Hematopoietic multipotent progenitor cell (in vitro differentiated cells): ENCODE measurements at regions not wholly inside any gene's neighbourhood (a gene's known extent, or its start where the extent isn't known, plus 50 kb on each side); places are given as distances from the start of the nearest gene placed in this dataset.
"Not testable (repeated sequence)": the region's sequence is repeated elsewhere in the genome, so short reads cannot be mapped to it uniquely, and the experiment has no call there.

ENCODE experiments used
- DNase-seq, 3 donors: peaks; one replicate each; pipeline ENCODE4 v3.0.0-alpha.2; 2011 to 2015; ENCODE audit warnings: low read depth in 2 of 3, low spot score in 2 of 3

DNA sequence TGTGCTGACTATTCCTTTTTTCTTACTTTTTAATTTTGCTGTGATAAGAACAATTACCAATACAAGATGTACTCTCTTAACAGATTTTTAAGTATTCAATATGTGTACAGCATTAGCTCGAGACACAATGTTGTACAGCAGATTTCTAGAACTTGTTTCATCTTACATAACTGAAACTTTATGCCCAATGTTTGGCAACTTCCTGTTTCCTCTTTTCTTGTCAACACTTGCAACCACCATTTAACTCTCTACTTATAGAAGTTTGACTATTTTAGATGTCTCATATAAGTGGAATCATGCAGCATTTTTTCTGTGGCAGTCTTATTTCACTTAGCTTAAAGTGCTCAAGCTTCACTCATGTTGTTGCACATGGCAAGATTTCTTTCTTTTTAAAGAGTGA lies 1426.8 kb downstream of the SLITRK5 start:
- no peak for DNase-seq

DNA sequence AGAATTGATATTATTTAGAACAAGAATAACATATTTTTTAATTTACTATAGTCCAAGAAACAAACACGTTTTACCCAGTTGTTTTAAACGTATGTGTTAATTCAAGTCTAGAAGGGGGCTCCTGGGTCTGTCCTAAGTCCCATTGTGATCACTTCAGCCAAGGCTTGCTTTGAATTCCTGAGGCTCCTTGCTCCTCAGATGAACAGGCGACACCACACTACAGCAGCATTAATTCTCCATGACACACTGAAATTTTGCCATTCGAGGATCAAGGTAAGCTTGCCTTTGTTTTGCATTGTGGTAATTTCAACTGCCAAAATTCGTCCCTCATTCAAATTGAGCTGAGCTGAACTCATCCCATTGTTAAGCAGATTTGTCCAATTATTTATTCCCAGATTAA lies 1442.6 kb downstream of the SLITRK5 start:
- DNase-seq, result no peak

DNA sequence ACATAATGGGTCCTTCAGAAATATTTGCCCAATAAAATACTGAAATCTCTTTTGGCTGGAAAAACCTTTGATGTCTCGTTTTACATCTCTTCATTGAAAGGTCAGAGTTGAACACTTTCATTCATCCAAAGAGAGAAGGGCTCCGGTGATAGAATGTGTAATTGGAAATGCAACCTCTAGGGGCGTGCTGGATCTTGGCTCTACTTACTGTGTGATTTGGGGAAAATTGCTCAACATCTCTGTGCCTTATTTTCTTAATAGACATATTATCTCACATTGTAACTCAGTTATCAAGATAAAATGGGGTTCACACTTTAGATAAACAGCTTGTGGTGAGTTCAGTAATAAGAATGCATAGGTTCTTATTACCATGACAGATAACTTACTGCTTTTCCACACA lies 1444.1 kb downstream of the SLITRK5 start:
- DNase-seq, result no peak

DNA sequence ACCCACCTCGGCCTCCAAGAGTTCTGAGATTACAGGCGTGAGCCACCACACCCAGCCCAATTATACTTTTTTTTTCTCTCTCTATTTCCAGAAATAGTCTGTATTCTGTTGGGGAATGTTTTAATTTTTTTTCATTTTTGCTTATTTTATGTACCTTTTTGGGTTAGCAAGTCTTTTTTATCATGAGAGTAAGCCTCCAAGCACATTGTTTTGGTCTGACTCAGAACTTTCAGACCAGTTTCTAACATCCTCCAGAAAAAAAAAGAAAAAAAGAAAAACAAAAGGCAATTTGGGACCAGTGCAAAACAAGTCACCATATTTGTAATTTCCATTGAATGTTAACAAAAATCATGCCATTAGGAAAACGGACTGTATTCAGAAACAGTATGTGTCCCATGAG lies 1465.5 kb downstream of the SLITRK5 start:
- DNase-seq, result no peak

DNA sequence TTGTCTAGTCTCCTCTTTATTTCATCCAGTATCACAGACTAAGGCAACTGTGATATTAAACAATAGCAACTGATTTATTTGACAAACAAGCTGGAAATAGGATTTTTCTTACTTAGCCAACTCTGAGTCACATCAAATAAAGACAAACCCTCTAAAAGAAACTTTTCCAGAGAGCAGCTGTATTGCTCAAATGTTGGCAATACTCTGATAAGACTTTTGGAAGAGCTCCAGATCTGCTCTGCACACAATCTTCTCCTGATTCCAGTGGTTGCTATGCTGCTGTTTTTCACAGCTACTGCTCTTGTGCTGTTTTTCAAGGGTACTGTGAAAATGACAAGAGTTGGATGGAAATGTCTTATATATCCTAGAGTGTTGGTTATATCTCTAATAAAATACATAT lies 1479.2 kb downstream of the SLITRK5 start:
- DNase-seq, result no peak

DNA sequence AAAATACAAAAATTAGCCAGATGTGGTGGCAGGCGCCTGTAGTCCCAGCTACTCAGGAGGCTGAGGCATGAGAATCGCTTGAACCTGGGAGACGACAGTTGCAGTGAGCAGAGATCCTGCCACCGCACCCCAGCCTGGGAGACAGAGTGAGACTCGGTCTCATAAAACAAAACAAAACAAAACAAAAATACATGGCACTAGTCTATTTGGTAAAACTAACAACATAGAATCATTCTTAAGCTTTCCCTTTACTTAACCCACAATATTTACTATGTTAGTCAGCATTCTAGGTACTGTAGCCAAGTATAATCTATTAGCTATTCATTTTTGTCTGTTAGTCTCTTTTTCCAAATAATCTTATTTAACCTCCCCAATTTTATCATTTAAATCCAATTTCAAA lies 1482.8 kb downstream of the SLITRK5 start:
- no peak for DNase-seq

- no peak for DNase-seq
Observed at GRCh38 chr13:89163096-89163495, 1491.9 kb downstream of the SLITRK5 start.

GRCh38 chr13:89165685-89166084 lies 1494.5 kb downstream of the SLITRK5 start:
- no peak for DNase-seq

DNA sequence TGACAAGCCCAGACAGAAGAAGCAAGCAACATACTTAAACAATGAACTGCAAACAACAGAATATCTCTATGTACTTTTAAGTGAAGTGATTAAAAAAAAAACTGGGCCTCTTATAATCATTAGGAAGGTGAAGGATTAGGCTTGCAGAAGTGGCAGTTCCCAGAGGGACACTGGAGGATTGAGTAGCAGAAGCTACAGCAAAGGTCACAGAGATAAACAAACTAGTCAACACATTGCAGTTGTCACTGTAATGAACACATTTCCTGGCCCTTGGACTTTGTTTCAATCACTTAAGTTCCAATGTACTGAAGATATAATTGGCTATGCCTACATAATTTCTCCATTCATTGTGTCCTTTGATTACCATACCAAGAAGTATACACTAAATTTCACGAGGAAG lies 1498.8 kb downstream of the SLITRK5 start:
- DNase-seq, result no peak

DNA sequence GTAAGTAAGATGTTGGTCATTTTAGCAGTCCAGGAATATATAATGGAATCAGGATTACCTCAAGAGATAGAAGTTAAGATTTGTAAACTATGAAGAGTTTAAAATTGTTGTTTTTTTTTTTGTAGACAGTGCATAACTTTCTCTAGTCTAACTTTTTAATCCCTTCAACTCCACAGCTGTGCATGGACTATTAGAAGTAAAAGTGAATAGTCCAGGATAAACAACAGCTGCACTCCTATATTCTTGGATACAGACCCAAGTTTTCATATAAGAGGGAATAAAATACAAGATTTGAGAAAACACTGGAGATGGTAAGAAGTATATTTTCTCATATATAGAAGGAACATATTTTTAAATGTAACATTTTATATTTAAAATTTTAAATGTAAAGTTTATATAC lies 1509.9 kb downstream of the SLITRK5 start:
- no peak for DNase-seq

DNA sequence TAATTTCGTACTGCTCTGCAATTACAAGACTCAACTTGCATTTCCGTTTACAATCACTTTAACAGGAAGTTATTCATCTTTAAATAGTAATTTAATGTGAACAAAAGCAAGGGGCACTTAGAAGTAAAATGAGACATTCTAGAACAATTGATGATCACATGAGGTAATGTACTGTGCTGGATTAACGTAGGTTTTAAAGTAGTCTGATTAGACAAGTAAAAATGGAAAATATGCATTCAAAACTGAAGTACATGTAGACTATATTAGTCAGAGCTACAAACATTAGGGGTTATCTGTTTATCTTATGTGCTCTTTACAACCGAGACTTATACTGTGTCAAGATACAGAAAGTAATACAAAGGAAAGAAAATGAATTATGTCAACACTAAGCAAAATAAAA lies 1528.0 kb downstream of the SLITRK5 start:
- DNase-seq, result no peak

DNA sequence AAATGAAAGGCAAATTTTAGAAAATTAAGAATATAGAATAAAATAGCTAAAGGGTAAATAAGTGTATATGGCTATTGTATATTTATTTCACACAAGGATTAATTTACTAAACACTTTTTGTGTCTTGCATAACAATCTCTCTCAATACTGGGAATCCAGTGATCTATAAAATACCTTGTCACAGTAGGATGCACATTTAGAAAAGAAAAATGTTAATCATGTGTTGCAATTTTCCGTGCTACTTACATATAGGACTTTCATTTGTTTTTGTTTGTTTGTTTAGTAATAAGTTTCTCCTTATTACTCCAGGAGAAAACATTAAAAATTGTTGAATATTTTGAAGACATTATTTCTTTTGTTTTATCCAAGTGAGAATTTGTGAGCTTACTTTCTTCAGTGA lies 1533.3 kb downstream of the SLITRK5 start:
- DNase-seq, result no peak

DNA sequence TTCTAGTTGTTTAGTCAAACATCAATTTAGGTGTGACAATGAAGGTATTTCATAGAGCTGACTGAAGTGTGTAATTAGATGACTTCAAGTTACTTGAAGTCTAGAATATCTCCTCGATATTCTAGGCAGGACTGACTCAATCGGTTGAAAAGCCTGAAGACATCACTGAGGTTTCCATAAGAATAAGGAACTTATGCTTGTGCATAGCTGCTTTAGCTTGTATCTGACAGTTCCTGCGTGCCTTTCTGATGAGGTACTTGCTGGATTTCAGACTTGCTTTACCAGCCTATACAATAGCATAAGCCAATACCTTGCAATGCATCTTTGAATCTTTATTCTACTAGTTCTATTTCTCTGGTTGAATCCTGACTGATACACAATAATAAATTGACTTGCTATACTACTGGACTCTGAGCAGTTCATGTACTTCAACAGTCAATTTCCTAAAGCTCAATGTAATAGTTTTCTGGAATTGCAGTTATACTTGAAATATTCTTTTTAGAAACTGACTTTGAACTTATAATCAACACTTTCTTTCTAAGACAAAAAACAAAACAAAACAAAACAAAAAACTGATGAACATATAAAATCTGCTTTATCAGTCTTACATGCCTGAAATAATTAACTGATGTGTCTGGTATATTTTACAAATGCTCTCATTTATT lies 1534.8 kb downstream of the SLITRK5 start:
- DNase-seq, result no peak

- no peak for DNase-seq
Observed at GRCh38 chr13:89212186-89212585, 1541.0 kb downstream of the SLITRK5 start.

DNA sequence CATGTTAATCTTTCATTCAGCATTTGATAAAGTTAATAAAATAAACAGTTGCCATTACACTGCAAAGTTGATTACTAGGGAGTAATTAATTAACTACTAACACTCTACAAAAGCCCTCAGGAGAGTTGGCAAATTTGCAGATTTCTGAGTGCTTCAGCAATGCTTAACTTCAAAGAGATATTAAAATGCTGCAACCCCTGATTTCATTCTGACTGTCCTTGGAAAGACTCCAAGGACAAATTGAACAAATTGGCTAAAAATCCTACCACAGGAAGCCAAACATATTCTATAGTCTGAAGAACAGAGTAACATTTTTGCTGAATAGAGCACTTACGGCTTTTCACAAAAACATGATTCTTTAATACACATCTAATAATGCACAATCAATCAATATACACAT lies 1543.0 kb downstream of the SLITRK5 start:
- no peak for DNase-seq

GRCh38 chr13:89215319-89215718 lies 1544.1 kb downstream of the SLITRK5 start:
- DNase-seq, result not testable (repeated sequence)

DNA sequence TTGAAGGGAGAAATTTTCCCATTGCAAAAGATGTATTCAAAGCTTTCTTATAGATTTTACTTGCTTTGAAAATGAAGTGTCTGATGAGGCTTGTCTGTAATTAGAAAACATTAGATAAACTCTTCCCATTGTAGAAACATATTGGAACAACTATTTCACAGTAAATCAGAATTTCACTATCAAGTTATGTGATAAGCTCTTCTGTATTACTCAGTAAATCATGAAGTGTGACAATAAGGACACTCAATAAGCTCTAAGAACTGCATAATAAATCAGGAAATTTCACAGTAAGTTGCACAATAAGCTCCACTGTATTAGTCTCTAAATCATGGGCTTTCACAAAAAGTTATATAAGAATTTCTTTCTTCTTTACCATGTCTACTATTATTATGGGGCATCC lies 1546.6 kb downstream of the SLITRK5 start:
- no peak for DNase-seq

GRCh38 chr13:89221557-89222158 lies 1550.5 kb downstream of the SLITRK5 start:
- DNase-seq, result no peak

DNA sequence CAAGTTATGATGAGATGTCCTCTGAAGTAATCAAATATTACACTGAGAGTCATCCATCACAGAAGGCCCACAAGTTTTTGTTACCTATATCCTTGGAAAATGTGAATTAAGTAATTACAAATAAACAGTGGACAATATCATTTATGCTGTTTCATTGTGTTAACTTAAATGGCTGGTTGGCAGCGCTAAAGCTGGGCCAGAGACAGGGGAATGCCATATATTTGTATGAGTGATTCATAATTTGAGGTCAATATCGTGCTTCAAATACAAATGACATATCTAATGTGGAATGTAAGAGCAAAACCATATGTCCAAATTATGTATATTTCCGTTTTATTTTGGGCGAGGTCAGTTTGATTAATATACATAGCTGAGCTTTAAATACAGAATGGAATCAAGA lies 1556.2 kb downstream of the SLITRK5 start:
- DNase-seq, result no peak

DNA sequence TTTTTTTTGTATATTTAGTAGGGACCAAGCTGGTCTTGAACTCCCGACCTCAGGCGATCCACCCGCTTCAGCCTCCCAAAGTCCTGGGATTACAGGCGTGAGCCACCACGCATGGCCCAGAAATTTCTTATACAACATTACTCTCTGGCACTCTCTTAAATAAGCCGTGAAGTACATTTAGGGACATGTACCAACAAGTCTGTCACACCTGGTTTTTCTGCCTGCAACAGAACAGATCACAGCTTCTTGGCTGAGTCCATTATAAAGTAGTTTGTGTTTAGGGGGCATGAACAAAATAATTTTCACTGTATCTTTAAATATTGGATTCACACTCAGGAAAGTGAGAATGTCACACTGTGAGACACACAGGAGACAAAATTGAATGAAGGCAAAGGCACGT lies 1567.3 kb downstream of the SLITRK5 start:
- DNase-seq, result no peak

- DNase-seq, result no peak
Observed at GRCh38 chr13:89239361-89240127, 1568.4 kb downstream of the SLITRK5 start.

DNA sequence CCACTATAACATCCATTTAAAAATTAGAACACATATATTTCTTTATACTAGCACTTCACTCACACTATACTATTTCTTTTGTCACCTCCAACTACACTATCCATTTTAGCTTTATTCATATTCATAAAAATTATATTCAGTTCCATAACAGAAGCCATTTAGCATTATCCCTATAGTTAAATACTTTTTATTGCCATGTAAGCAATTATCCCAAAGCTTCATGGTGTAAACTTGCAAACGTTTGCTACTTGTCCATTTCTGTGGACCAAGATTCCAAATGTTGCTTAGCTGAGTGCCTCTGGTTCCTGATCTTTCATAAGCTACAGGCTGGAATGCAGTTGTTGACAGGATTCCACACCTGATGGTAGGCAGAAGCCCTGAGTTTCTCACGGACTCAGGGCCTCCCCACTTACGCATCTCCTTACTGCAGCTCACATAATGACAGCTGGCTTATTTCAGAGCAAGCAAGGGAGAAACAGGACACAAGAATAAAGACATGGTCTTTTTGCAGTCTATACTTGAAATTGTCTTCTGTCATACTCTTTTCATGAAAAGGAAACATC lies 1584.8 kb downstream of the SLITRK5 start:
- no peak for DNase-seq
